OCI-LY7 (cell line): ENCODE measurements at regions not wholly inside any gene's neighbourhood (a gene's known extent, or its start where the extent isn't known, plus 50 kb on each side); places are given as distances from the start of the nearest gene placed in this dataset.
"Not testable (repeated sequence)": the region's sequence is repeated elsewhere in the genome, so short reads cannot be mapped to it uniquely, and the experiment has no call there.

Experiments used
- BruUV-seq: library from RNA; stranded (reverse); fragments of 400-500 nt; replicated peaks from 2 replicates; lab custom pipeline; 2021; lab: Mats Ljungman, UMichigan
- CTCF ChIA-PET: fragments of 300-600 bp; sonication (Branson Sonifier 250); formaldehyde crosslinking; loops from one replicate; lab custom pipeline; 2022; ENCODE audit warnings: antibody characterized with exemption; ENCODE audit not compliant: unreplicated experiment; lab: Charles Lee
- POLR2A ChIA-PET: fragments of 300-600 bp; sonication (Branson Sonifier 250); formaldehyde crosslinking; loops from one replicate; lab custom pipeline; 2022; ENCODE audit warnings: antibody characterized with exemption; lab: Charles Lee
- DNase-seq: peaks from one replicate; pipeline ENCODE4 v3.0.0-alpha.2; 2015; ENCODE audit warnings: low spot score
- H2AFZ ChIP-seq: fragments of 200-600 bp; sonication (generic), shearing (Covaris generic); 2 replicates; pipeline ENCODE4 v1.6.1; 2014; ENCODE audit warnings: mild to moderate bottlenecking, antibody characterized with exemption, low read length, moderate library complexity
- H3K27ac ChIP-seq: fragments of 200-600 bp; sonication (generic); 2 replicates; pipeline ENCODE4 v1.5.1; 2014; ENCODE audit warnings: mixed run types, low read depth, mild to moderate bottlenecking, moderate library complexity, low read length, inconsistent platforms; ENCODE audit not compliant: poor library complexity, severe bottlenecking
- H3K36me3 ChIP-seq: fragments of 200-600 bp; sonication (generic); 2 replicates; pipeline ENCODE4 v1.6.1; 2014; ENCODE audit warnings: mild to moderate bottlenecking, antibody characterized with exemption, low read length, moderate library complexity, mixed read lengths; ENCODE audit not compliant: insufficient read depth
- H3K4me1 ChIP-seq: fragments of 200-600 bp; sonication (generic); 2 replicates; pipeline ENCODE4 v1.5.1; 2014; ENCODE audit warnings: mild to moderate bottlenecking, low read length; ENCODE audit not compliant: insufficient read depth, poor library complexity, severe bottlenecking
- H3K4me2 ChIP-seq: fragments of 200-600 bp; sonication (generic); 2 replicates; pipeline ENCODE4 v1.6.1; 2014; ENCODE audit warnings: mild to moderate bottlenecking, low read length
- H3K4me3 ChIP-seq: fragments of 200-600 bp; sonication (generic); 2 replicates; pipeline ENCODE4 v1.5.1; 2014; ENCODE audit warnings: mild to moderate bottlenecking, low read depth, low read length; ENCODE audit not compliant: poor library complexity, severe bottlenecking
- H3K79me2 ChIP-seq: fragments of 200-600 bp; sonication (generic); 2 replicates; pipeline ENCODE4 v1.6.1; 2016; ENCODE audit warnings: low read depth, mild to moderate bottlenecking, low read length, moderate library complexity, mixed read lengths; ENCODE audit not compliant: insufficient read depth
- H3K9me2 ChIP-seq: fragments of 200-600 bp; sonication (generic); 2 replicates; pipeline ENCODE4 v1.6.1; 2016; ENCODE audit warnings: mild to moderate bottlenecking, low read length, mixed read lengths; ENCODE audit not compliant: insufficient read depth
- H3K9me3 ChIP-seq: fragments of 200-600 bp; sonication (generic); 2 replicates; pipeline ENCODE4 v1.6.1; 2014; ENCODE audit warnings: mild to moderate bottlenecking, mixed run types, low read length, mixed read lengths
- H4K20me1 ChIP-seq: fragments of 200-600 bp; sonication (generic); 2 replicates; pipeline ENCODE4 v1.6.1; 2014; ENCODE audit warnings: mild to moderate bottlenecking, antibody characterized with exemption, low read length, moderate library complexity, mixed read lengths; ENCODE audit not compliant: insufficient read depth
- CTCF ChIP-seq: fragments of 200-600 bp; sonication (generic); conservative IDR thresholded peaks from 2 replicates; pipeline ENCODE4 v1.5.1; 2014; ENCODE audit warnings: mild to moderate bottlenecking, antibody characterized with exemption, low read length, moderate library complexity, mixed read lengths
- EZH2phosphoT487 ChIP-seq: fragments of 200-600 bp; sonication (generic); IDR thresholded peaks from 2 replicates; pipeline ENCODE4 v1.6.1; 2018; ENCODE audit warnings: low read depth, borderline replicate concordance, mild to moderate bottlenecking, mixed run types, antibody characterized with exemption, low read length, moderate library complexity, mixed read lengths
- intact Hi-C: fragments of 100-400 bp; cut with micrococcal nuclease; formaldehyde crosslinking; loops from one replicate; pipeline ENCODE4 v1.10.0; 2022; ENCODE audit not compliant: unreplicated experiment

- H3K4me1 ChIP-seq, H3K4me3 ChIP-seq, H3K4me2 ChIP-seq, H3K9me3 ChIP-seq, H4K20me1 ChIP-seq, BruUV-seq, intact Hi-C loops, H2AFZ ChIP-seq, DNase-seq, POLR2A ChIA-PET, H3K79me2 ChIP-seq, H3K27ac ChIP-seq, H3K36me3 ChIP-seq, H3K9me2 ChIP-seq: not testable (repeated sequence)
- CTCF ChIA-PET = interaction anchor here (0.9 kb wide), 1 partner anchor 19 kb away, joined by 3 read pairs; no protein-coding TSS in a partner anchor
- peak; percentile 73 for TF ChIP-seq CTCF
Observed at GRCh38 chr4:73671348-73671747, 51.1 kb upstream of the RASSF6 start.

DNA sequence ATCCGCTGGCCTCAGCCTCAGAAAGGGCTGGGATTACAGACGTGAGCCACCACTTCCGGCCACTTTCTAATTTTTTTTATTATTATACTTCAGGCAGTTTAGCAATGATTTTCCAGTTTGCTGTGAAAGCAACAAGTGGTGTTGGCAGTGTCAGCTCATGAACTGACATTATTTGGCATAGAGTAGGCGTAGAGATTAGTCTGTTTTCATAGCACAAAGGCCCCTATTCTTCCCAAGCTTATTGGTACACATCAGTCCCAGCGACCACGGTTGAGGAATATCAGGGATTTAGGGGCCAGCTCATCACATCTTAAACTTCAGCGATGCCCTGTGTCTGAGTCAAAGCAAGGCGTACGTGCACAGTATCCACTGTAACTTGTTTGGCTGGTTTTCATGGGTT lies 53.0 kb upstream of the RASSF6 start:
- H3K27ac ChIP-seq = no peak overlapping the region
- CTCF ChIA-PET = no interaction called here

GRCh38 chr4:73674451-73674919 lies 54.2 kb upstream of the RASSF6 start:
- Histone ChIP-seq H2AFZ (no peak overlapping the region), H4K20me1 (no peaks in the 10 kb centered on the region), H3K4me2 (no peak overlapping the region), H3K4me3 (no peak overlapping the region), H3K9me3 (no peaks in the 10 kb centered on the region), H3K4me1 (peaks cover 8% of the 10 kb centered on the region), H3K27ac (no peak overlapping the region), H3K79me2 (no peaks in the 10 kb centered on the region), H3K9me2 (no peaks in the 10 kb centered on the region), H3K36me3 (no peaks in the 10 kb centered on the region)
- TF ChIP-seq CTCF (no peak), EZH2phosphoT487 (no peak)
- ChIA-PET CTCF (no interaction called here), POLR2A (interaction anchor here (0.9 kb wide), 1 partner anchor 158 kb away, joined by 3 read pairs; no protein-coding TSS in a partner anchor)
- intact Hi-C loops = no loop called here
- BruUV-seq = no TSS peak
- no peak for DNase-seq

More for the DNA sequence above, 53.0 kb upstream of the RASSF6 start:
- no TSS peak for BruUV-seq
- H3K36me3 ChIP-seq = no peaks in the 10 kb centered on the region
- no peak for DNase-seq
- no peak overlapping the region for H2AFZ ChIP-seq
- intact Hi-C loops = no loop called here
- H3K9me2 ChIP-seq = no peaks in the 10 kb centered on the region
- TF ChIP-seq CTCF = no peak
- TF ChIP-seq EZH2phosphoT487 = no peak
- H3K4me1 ChIP-seq = peaks cover 8% of the 10 kb centered on the region
- H4K20me1 ChIP-seq = no peaks in the 10 kb centered on the region
- H3K9me3 ChIP-seq = no peaks in the 10 kb centered on the region
- no peak overlapping the region for H3K4me2 ChIP-seq
- POLR2A ChIA-PET = interaction anchor here (0.6 kb wide), 2 partner anchors 228 to 1278 kb away, joined by 3 read pairs; no protein-coding TSS in a partner anchor
- H3K4me3 ChIP-seq = no peak overlapping the region
- no peaks in the 10 kb centered on the region for H3K79me2 ChIP-seq
